ENCODE measurements at regions not wholly inside any gene's neighbourhood (a gene's known extent, or its start where the extent isn't known, plus 50 kb on each side); places are given as distances from the start of the nearest gene placed in this dataset.

- POLR2A ChIA-PET = no interaction called here
- no peak for FAIRE-seq
- H3K27ac ChIP-seq (ENCODE audit: insufficient read depth, low read depth, low read length) = no peak overlapping the region
These were observed 699.2 kb upstream of the TSPY4 start for GRCh38 chrY:8638111-8638510.

More at GRCh38 chrY:8638111-8638510, 699.2 kb upstream of the TSPY4 start:
- TF ChIP-seq EZH2 (IDR thresholded peaks at IDR 0.05; ENCODE audit: borderline replicate concordance, low read depth, low read length, severe bottlenecking) = no peak
- TF ChIP-seq JUN (IDR thresholded peaks at IDR 0.05; ENCODE audit: borderline replicate concordance, insufficient read depth, insufficient read length, low read depth) = no peak
- TF ChIP-seq POLR2A (IDR thresholded peaks at IDR 0.05; ENCODE audit: low read depth, low read length) = no peak
- no peak for TF ChIP-seq GATA2 (IDR thresholded peaks at IDR 0.05; ENCODE audit: insufficient read depth, insufficient read length, low read depth, low read length)
- no peak for TF ChIP-seq FOS (IDR thresholded peaks at IDR 0.05; ENCODE audit: borderline replicate concordance, insufficient read depth, low read length)
- TF ChIP-seq MAX (IDR thresholded peaks at IDR 0.05; ENCODE audit: insufficient read depth, insufficient read length) = no peak
- TF ChIP-seq POLR2AphosphoS5 (IDR thresholded peaks at IDR 0.05; ENCODE audit: insufficient read depth, low read depth, low read length) = no peak
- no peak for TF ChIP-seq CTCF (IDR thresholded peaks at IDR 0.05; ENCODE audit: extremely low read depth in 1 of 2, insufficient read depth in 1 of 2, low read depth in 1 of 2, low read length in 2 of 2)
- no peak for TF ChIP-seq MYC (IDR thresholded peaks at IDR 0.05; ENCODE audit: low read depth, low read length)
- intact Hi-C loops (cut with micrococcal nuclease) = no loop called here
- Histone ChIP-seq H3K9ac (replicated peaks; ENCODE audit: extremely low read depth, insufficient read depth, low read length) (no peak overlapping the region), H3K4me2 (ENCODE audit: insufficient read depth, low read length) (no peak overlapping the region), H4K20me1 (replicated peaks; ENCODE audit: control insufficient read depth, extremely low read depth, insufficient read depth, low read length) (no peaks in the 10 kb centered on the region), H3K9me1 (replicated peaks; ENCODE audit: control insufficient read depth, extremely low read depth, insufficient read depth, low read length) (no peaks in the 10 kb centered on the region), H2AFZ (ENCODE audit: low read depth, low read length) (no peak overlapping the region), H3K27me3 (ENCODE audit: control insufficient read depth in 2 of 2, insufficient read depth in 2 of 2, low read length in 2 of 2) (no peaks in the 10 kb centered on the region), H3K79me2 (ENCODE audit: control insufficient read depth, insufficient read depth, low read length) (no peaks in the 10 kb centered on the region), H3K4me3 (replicated peaks in 1 of 3; ENCODE audit: insufficient read depth in 1 of 3, low read depth in 1 of 3, low read length in 3 of 3) (no peak overlapping the region), H3K4me1 (ENCODE audit: control insufficient read depth, extremely low read depth, insufficient read depth, low read length) (no peaks in the 10 kb centered on the region), H3K36me3 (ENCODE audit: control insufficient read depth in 2 of 2, extremely low read depth in 1 of 2, insufficient read depth in 2 of 2, low read length in 2 of 2) (no peaks in the 10 kb centered on the region), H3K9me3 (replicated peaks; ENCODE audit: control insufficient read depth, insufficient read depth, low read length) (no peaks in the 10 kb centered on the region)
- dilution Hi-C loops (cut with MboI; ENCODE audit: extremely low pct_ligation_motif_present, low sequenced_read_pairs) = no loop called here
- DNase-seq (ENCODE audit: low read depth, low spot score) = no peak
- BruUV-seq (replicated peaks) = no TSS peak
- CTCF ChIA-PET = no interaction called here

All from endothelial cell of umbilical vein (primary cell).